OCI-LY1 (cell line): ENCODE measurements at regions not wholly inside any gene's neighbourhood (a gene's known extent, or its start where the extent isn't known, plus 50 kb on each side); places are given as distances from the start of the nearest gene placed in this dataset.

ENCODE experiments used
- H2AFZ ChIP-seq: fragments of 200-600 bp; sonication (generic), shearing (Covaris generic); 2 replicates; pipeline ENCODE4 v1.6.0; 2014; ENCODE audit warnings: antibody characterized with exemption, mild to moderate bottlenecking, low read length
- H3F3A ChIP-seq: fragments of 200-600 bp; sonication (generic), shearing (Covaris generic); 2 replicates; pipeline ENCODE4 v1.6.0; 2014; ENCODE audit warnings: mild to moderate bottlenecking, antibody characterized with exemption, low read length, moderate library complexity; ENCODE audit not compliant: insufficient read depth
- H3K27ac ChIP-seq: fragments of 200-600 bp; sonication (generic); 2 replicates; pipeline ENCODE4 v1.5.1; 2014; ENCODE audit warnings: low read length, mixed run types, mild to moderate bottlenecking, low read depth; ENCODE audit not compliant: poor library complexity, severe bottlenecking
- H3K27me3 ChIP-seq: fragments of 200-600 bp; sonication (generic); 2 replicates; pipeline ENCODE4 v1.6.0; 2014; ENCODE audit warnings: antibody characterized with exemption, mild to moderate bottlenecking, low read length, moderate library complexity; ENCODE audit not compliant: insufficient read depth
- H3K36me3 ChIP-seq: fragments of 200-600 bp; sonication (generic); 2 replicates; pipeline ENCODE4 v1.6.1; 2014; ENCODE audit warnings: mild to moderate bottlenecking, antibody characterized with exemption, low read length, moderate library complexity, mixed read lengths; ENCODE audit not compliant: insufficient read depth
- H3K4me1 ChIP-seq: fragments of 200-600 bp; sonication (generic); 2 replicates; pipeline ENCODE4 v1.5.1; 2014; ENCODE audit warnings: mild to moderate bottlenecking, low read length, moderate library complexity; ENCODE audit not compliant: insufficient read depth, severe bottlenecking
- H3K4me2 ChIP-seq: fragments of 200-600 bp; sonication (generic), shearing (Covaris generic); 2 replicates; pipeline ENCODE4 v1.6.1; 2014; ENCODE audit warnings: low read length
- H3K4me3 ChIP-seq: fragments of 200-600 bp; sonication (generic); 2 replicates; pipeline ENCODE4 v1.5.1; 2014; ENCODE audit warnings: low read length, low read depth, mild to moderate bottlenecking, mixed read lengths; ENCODE audit not compliant: poor library complexity, severe bottlenecking
- H3K79me2 ChIP-seq: fragments of 200-600 bp; shearing (Covaris generic); 2 replicates; pipeline ENCODE4 v1.6.1; 2016; ENCODE audit warnings: mixed run types, low read length, mixed read lengths; ENCODE audit not compliant: insufficient read depth
- H3K9ac ChIP-seq: fragments of 200-600 bp; sonication (generic), shearing (Covaris generic); 2 replicates; pipeline ENCODE4 v1.6.1; 2014; ENCODE audit warnings: mild to moderate bottlenecking, low read length, mixed read lengths
- H3K9me2 ChIP-seq: fragments of 200-600 bp; sonication (generic), shearing (Covaris generic); 2 replicates; pipeline ENCODE4 v1.6.1; 2014; ENCODE audit warnings: low read depth, mild to moderate bottlenecking, low read length, mixed read lengths
- H3K9me3 ChIP-seq: fragments of 200-600 bp; shearing (Covaris generic); 2 replicates; pipeline ENCODE4 v1.6.1; 2014; ENCODE audit warnings: low read length, mixed read lengths
- H4K20me1 ChIP-seq: fragments of 200-600 bp; sonication (generic), shearing (Covaris generic); 2 replicates; pipeline ENCODE4 v1.6.0; 2016; ENCODE audit warnings: mild to moderate bottlenecking, low read length; ENCODE audit not compliant: insufficient read depth
- CTCF ChIP-seq: fragments of 200-600 bp; sonication (generic), shearing (Covaris generic); IDR thresholded peaks from 2 replicates; pipeline ENCODE4 v1.5.1; 2017; ENCODE audit warnings: mild to moderate bottlenecking, antibody characterized with exemption, low read length, moderate library complexity, mixed read lengths
- EZH2 ChIP-seq: fragments of 200-600 bp; sonication (generic), shearing (Covaris generic); IDR thresholded peaks from 2 replicates; pipeline ENCODE4 v1.8.0; 2017; ENCODE audit warnings: borderline replicate concordance, mixed run types, mild to moderate bottlenecking, antibody characterized with exemption, low read length, moderate library complexity, mixed read lengths

GRCh38 chr20:52828199-52828598 is 144.0 kb upstream of the TSHZ2 start:
- TF ChIP-seq EZH2 (no peak), CTCF (no peak)
- Histone ChIP-seq H3K36me3 (no peaks in the 10 kb centered on the region), H4K20me1 (no peaks in the 10 kb centered on the region), H3K4me2 (no peak overlapping the region), H3K9me3 (no peaks in the 10 kb centered on the region), H3K79me2 (no peaks in the 10 kb centered on the region), H3F3A (no peaks in the 10 kb centered on the region), H3K27ac (no peak overlapping the region), H3K9me2 (no peaks in the 10 kb centered on the region), H3K4me3 (no peak overlapping the region), H3K27me3 (no peaks in the 10 kb centered on the region), H3K4me1 (no peaks in the 10 kb centered on the region), H3K9ac (no peak overlapping the region), H2AFZ (no peak overlapping the region)

DNA sequence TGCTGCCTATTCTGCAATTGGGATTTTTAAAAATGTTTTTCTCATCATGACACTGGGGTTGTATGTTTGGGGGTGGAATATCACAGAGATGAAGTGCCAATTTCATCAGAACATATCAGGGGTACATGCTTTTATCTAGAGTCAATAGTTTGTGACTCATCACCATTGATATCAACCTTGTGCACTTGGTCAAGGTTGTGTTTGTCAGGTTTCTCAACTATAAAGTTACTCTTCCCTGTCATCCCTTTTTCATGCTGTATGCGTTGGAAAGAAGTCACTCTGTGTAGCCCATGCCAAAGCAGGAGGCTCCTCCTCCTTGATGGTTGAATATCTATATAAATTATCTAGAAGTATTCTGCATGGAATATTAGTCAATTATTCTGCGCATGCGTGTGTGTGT is 145.4 kb upstream of the TSHZ2 start:
- Histone ChIP-seq H4K20me1 (no peaks in the 10 kb centered on the region), H3K9ac (no peak overlapping the region), H3K4me1 (no peaks in the 10 kb centered on the region), H3F3A (no peaks in the 10 kb centered on the region), H3K27me3 (no peaks in the 10 kb centered on the region), H3K9me2 (no peaks in the 10 kb centered on the region), H3K27ac (no peak overlapping the region), H3K4me3 (no peak overlapping the region), H3K9me3 (no peaks in the 10 kb centered on the region), H2AFZ (no peak overlapping the region), H3K79me2 (no peaks in the 10 kb centered on the region), H3K36me3 (no peaks in the 10 kb centered on the region), H3K4me2 (no peak overlapping the region)
- TF ChIP-seq CTCF (no peak), EZH2 (no peak)

DNA sequence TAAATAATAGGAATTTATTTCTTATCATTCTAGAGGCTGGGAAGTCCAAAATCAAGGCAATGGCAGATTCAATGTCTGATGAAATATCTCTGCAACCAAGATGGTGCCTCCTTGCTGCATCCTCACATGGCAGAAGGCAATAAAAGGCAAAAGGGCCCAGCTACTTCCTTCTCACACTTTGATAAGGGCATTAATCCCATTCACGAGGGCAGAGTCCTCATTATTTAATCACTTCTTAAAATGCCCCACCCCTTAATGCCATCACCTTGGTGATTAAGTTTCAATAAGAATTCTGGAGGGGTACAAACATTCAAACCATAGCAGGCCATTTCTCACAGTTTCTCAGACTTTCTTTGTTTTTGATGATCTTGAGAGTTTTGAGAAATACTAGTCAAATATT is 145.8 kb upstream of the TSHZ2 start:
- Histone ChIP-seq H3K27ac (no peak overlapping the region), H3K4me2 (no peak overlapping the region), H4K20me1 (no peaks in the 10 kb centered on the region), H3K9ac (no peak overlapping the region), H3K36me3 (no peaks in the 10 kb centered on the region), H2AFZ (no peak overlapping the region), H3K4me1 (no peaks in the 10 kb centered on the region), H3K4me3 (no peak overlapping the region), H3K9me3 (no peaks in the 10 kb centered on the region), H3F3A (no peaks in the 10 kb centered on the region), H3K27me3 (no peaks in the 10 kb centered on the region), H3K79me2 (no peaks in the 10 kb centered on the region), H3K9me2 (no peaks in the 10 kb centered on the region)
- TF ChIP-seq EZH2 (no peak), CTCF (no peak)
